ENCODE measurements at regions not wholly inside any gene's neighbourhood (a gene's known extent, or its start where the extent isn't known, plus 50 kb on each side); places are given as distances from the start of the nearest gene placed in this dataset.

GRCh38 chr10:44301781-44302355, 83.0 kb downstream of the CXCL12 start:
- H3K9me3 Mint-ChIP-seq (ENCODE audit: low read depth, unreplicated experiment) = peaks cover 7% of the 10 kb centered on the region
- H3K4me1 Mint-ChIP-seq (ENCODE audit: low read depth, unreplicated experiment) = no peaks in the 10 kb centered on the region
- intact Hi-C loops (cut with micrococcal nuclease; ENCODE audit: unreplicated experiment) = no loop called here
- no peak for TF ChIP-seq CTCF (IDR thresholded peaks at IDR 0.05; ENCODE audit: unreplicated experiment)
- CTCF ChIA-PET = interaction anchor here (0.6 kb wide), 1 partner anchor 894 kb away, joined by 3 read pairs; no protein-coding TSS in a partner anchor
- H3K27me3 Mint-ChIP-seq (ENCODE audit: unreplicated experiment) = no peaks in the 10 kb centered on the region
- BruUV-seq (replicated peaks) = no TSS peak
- H3K4me3 Mint-ChIP-seq (ENCODE audit: low read depth, unreplicated experiment) = no peak overlapping the region
- DNase-seq = no peak
- no peak overlapping the region for H3K27ac Mint-ChIP-seq (ENCODE audit: unreplicated experiment)
- no peaks in the 10 kb centered on the region for H3K36me3 Mint-ChIP-seq (ENCODE audit: insufficient read depth, unreplicated experiment)

GRCh38 chr10:44300666-44301649, 83.9 kb downstream of the CXCL12 start:
- intact Hi-C loops (cut with micrococcal nuclease; ENCODE audit: unreplicated experiment) = no loop called here
- H3K4me1 Mint-ChIP-seq (ENCODE audit: low read depth, unreplicated experiment) = no peaks in the 10 kb centered on the region
- H3K36me3 Mint-ChIP-seq (ENCODE audit: insufficient read depth, unreplicated experiment) = no peaks in the 10 kb centered on the region
- no peak for DNase-seq
- H3K27me3 Mint-ChIP-seq (ENCODE audit: unreplicated experiment) = no peaks in the 10 kb centered on the region
- CTCF ChIA-PET = interaction anchor here (0.6 kb wide), 1 partner anchor 893 kb away, joined by 3 read pairs; no protein-coding TSS in a partner anchor
- H3K9me3 Mint-ChIP-seq (ENCODE audit: low read depth, unreplicated experiment) = peaks cover 7% of the 10 kb centered on the region
- no peak overlapping the region for H3K4me3 Mint-ChIP-seq (ENCODE audit: low read depth, unreplicated experiment)
- H3K27ac Mint-ChIP-seq (ENCODE audit: unreplicated experiment) = no peak overlapping the region
- TF ChIP-seq CTCF (IDR thresholded peaks at IDR 0.05; ENCODE audit: unreplicated experiment) = no peak
- no TSS peak for BruUV-seq (replicated peaks)

GRCh38 chr10:44298713-44299112, 86.2 kb downstream of the CXCL12 start:
- BruUV-seq (replicated peaks) = no TSS peak

GRCh38 chr10:44297963-44298362, 86.9 kb downstream of the CXCL12 start:
- Mint-ChIP-seq H3K4me3 (ENCODE audit: low read depth, unreplicated experiment) (no peak overlapping the region), H3K4me1 (ENCODE audit: low read depth, unreplicated experiment) (no peaks in the 10 kb centered on the region), H3K9me3 (ENCODE audit: low read depth, unreplicated experiment) (peaks cover 7% of the 10 kb centered on the region), H3K27me3 (ENCODE audit: unreplicated experiment) (no peaks in the 10 kb centered on the region), H3K27ac (ENCODE audit: unreplicated experiment) (no peak overlapping the region), H3K36me3 (ENCODE audit: insufficient read depth, unreplicated experiment) (no peaks in the 10 kb centered on the region)
- CTCF ChIA-PET = no interaction called here
- BruUV-seq (replicated peaks) = no TSS peak
- no peak for DNase-seq
- TF ChIP-seq CTCF (IDR thresholded peaks at IDR 0.05; ENCODE audit: unreplicated experiment) = no peak
- intact Hi-C loops (cut with micrococcal nuclease; ENCODE audit: unreplicated experiment) = no loop called here

More at GRCh38 chr10:44298713-44299112, 86.2 kb downstream of the CXCL12 start:
- no peak for TF ChIP-seq CTCF (IDR thresholded peaks at IDR 0.05; ENCODE audit: unreplicated experiment)
- Mint-ChIP-seq H3K9me3 (ENCODE audit: low read depth, unreplicated experiment) (peaks cover 7% of the 10 kb centered on the region), H3K36me3 (ENCODE audit: insufficient read depth, unreplicated experiment) (no peaks in the 10 kb centered on the region), H3K4me3 (ENCODE audit: low read depth, unreplicated experiment) (no peak overlapping the region), H3K4me1 (ENCODE audit: low read depth, unreplicated experiment) (no peaks in the 10 kb centered on the region), H3K27ac (ENCODE audit: unreplicated experiment) (no peak overlapping the region), H3K27me3 (ENCODE audit: unreplicated experiment) (no peaks in the 10 kb centered on the region)
- CTCF ChIA-PET = no interaction called here
- intact Hi-C loops (cut with micrococcal nuclease; ENCODE audit: unreplicated experiment) = no loop called here
- no peak for DNase-seq

Measured in Calu3 (cell line).